HG03103 (cell line): ENCODE measurements at regions not wholly inside any gene's neighbourhood (a gene's known extent, or its start where the extent isn't known, plus 50 kb on each side); places are given as distances from the start of the nearest gene placed in this dataset.

Experiments used
- ATAC-seq: cut with Tn5 transposase; IDR thresholded peaks from one replicate; pipeline ENCODE4 v1.9.1; 2021; ENCODE audit warnings: low read depth; ENCODE audit not compliant: unreplicated experiment

- ATAC-seq = no peak
Measured at GRCh38 chr1:38253314-38253713, 206.7 kb upstream of the POU3F1 start.

- no peak for ATAC-seq
Measured at GRCh38 chr1:38250356-38250755, 203.8 kb upstream of the POU3F1 start.

GRCh38 chr1:38249001-38249400, 202.4 kb upstream of the POU3F1 start:
- no peak for ATAC-seq

- ATAC-seq = no peak
Measured at GRCh38 chr1:38246955-38247952, 200.7 kb upstream of the POU3F1 start.

GRCh38 chr1:38244218-38244845, 197.7 kb upstream of the POU3F1 start:
- no peak for ATAC-seq

- no peak for ATAC-seq
Measured at GRCh38 chr1:38243106-38243505, 196.5 kb upstream of the POU3F1 start.

GRCh38 chr1:38242506-38242905, 195.9 kb upstream of the POU3F1 start:
- no peak for ATAC-seq

GRCh38 chr1:38241594-38242334, 195.2 kb upstream of the POU3F1 start:
- no peak for ATAC-seq

GRCh38 chr1:38240618-38241017, 194.0 kb upstream of the POU3F1 start:
- no peak for ATAC-seq

- ATAC-seq = no peak
Measured at GRCh38 chr1:38239258-38239835, 192.8 kb upstream of the POU3F1 start.

GRCh38 chr1:38238294-38238693, 191.7 kb upstream of the POU3F1 start:
- no peak for ATAC-seq

GRCh38 chr1:38235705-38236104, 189.1 kb upstream of the POU3F1 start:
- ATAC-seq = no peak

- no peak for ATAC-seq
Measured at GRCh38 chr1:38231941-38232340, 185.3 kb upstream of the POU3F1 start.

- no peak for ATAC-seq
Measured at GRCh38 chr1:38228718-38229117, 182.1 kb upstream of the POU3F1 start.

GRCh38 chr1:38225745-38226144, 179.2 kb upstream of the POU3F1 start:
- ATAC-seq = no peak

GRCh38 chr1:38223391-38223790, 176.8 kb upstream of the POU3F1 start:
- ATAC-seq = no peak

GRCh38 chr1:38222891-38223290, 176.3 kb upstream of the POU3F1 start:
- ATAC-seq = no peak

- ATAC-seq = no peak
Measured at GRCh38 chr1:38221006-38221649, 174.5 kb upstream of the POU3F1 start.

GRCh38 chr1:38217316-38217715, 170.7 kb upstream of the POU3F1 start:
- no peak for ATAC-seq
